Neural cell (in vitro differentiated cells): ENCODE measurements at regions not wholly inside any gene's neighbourhood (a gene's known extent, or its start where the extent isn't known, plus 50 kb on each side); places are given as distances from the start of the nearest gene placed in this dataset.

Source experiments
- EP300 ChIP-seq: fragments of 450-650 bp; conservative IDR thresholded peaks from 2 replicates; pipeline ENCODE4 v1.6.1; 2014; ENCODE audit warnings: antibody characterized with exemption, mild to moderate bottlenecking, moderate library complexity; ENCODE audit not compliant: poor library complexity, severe bottlenecking
- MXI1 ChIP-seq: fragments of 450-650 bp; conservative IDR thresholded peaks from 2 replicates; pipeline ENCODE4 v1.6.1; 2014; ENCODE audit warnings: antibody characterized with exemption, mild to moderate bottlenecking; ENCODE audit not compliant: poor library complexity, severe bottlenecking
- RAD21 ChIP-seq: fragments of 450-650 bp; conservative IDR thresholded peaks from 2 replicates; pipeline ENCODE4 v1.6.1; 2014; ENCODE audit warnings: antibody characterized with exemption, mild to moderate bottlenecking, moderate library complexity
- REST ChIP-seq: IDR thresholded peaks from 2 replicates; pipeline ENCODE4 v1.6.1; 2012; ENCODE audit warnings: borderline replicate concordance
- TF ChIP-seq, protein P1 (sequence below): fragments of 450-650 bp; IDR thresholded peaks from 2 replicates; pipeline ENCODE4 v1.5.1; 2014; ENCODE audit warnings: antibody characterized with exemption, mild to moderate bottlenecking, moderate library complexity; ENCODE audit not compliant: poor library complexity, severe bottlenecking

GRCh38 chrX:95996294-95996693 lies 688.3 kb upstream of the DIAPH2 start:
- TF ChIP-seq, protein P1, sequence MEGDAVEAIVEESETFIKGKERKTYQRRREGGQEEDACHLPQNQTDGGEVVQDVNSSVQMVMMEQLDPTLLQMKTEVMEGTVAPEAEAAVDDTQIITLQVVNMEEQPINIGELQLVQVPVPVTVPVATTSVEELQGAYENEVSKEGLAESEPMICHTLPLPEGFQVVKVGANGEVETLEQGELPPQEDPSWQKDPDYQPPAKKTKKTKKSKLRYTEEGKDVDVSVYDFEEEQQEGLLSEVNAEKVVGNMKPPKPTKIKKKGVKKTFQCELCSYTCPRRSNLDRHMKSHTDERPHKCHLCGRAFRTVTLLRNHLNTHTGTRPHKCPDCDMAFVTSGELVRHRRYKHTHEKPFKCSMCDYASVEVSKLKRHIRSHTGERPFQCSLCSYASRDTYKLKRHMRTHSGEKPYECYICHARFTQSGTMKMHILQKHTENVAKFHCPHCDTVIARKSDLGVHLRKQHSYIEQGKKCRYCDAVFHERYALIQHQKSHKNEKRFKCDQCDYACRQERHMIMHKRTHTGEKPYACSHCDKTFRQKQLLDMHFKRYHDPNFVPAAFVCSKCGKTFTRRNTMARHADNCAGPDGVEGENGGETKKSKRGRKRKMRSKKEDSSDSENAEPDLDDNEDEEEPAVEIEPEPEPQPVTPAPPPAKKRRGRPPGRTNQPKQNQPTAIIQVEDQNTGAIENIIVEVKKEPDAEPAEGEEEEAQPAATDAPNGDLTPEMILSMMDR: no peak
- TF ChIP-seq REST (no peak), MXI1 (no peak), RAD21 (no peak), EP300 (no peak)
